PC-9 (cell line): ENCODE measurements at regions not wholly inside any gene's neighbourhood (a gene's known extent, or its start where the extent isn't known, plus 50 kb on each side); places are given as distances from the start of the nearest gene placed in this dataset.

Source experiments
- CTCF ChIP-seq: fragments of 200-600 bp; sonication (generic); conservative IDR thresholded peaks from 2 replicates; pipeline ENCODE4 v1.6.1; 2017; ENCODE audit warnings: mixed run types, antibody characterized with exemption, mild to moderate bottlenecking, moderate library complexity
- EZH2 ChIP-seq: fragments of 200-600 bp; sonication (generic); IDR thresholded peaks from 2 replicates; pipeline ENCODE4 v1.8.0; 2017; ENCODE audit warnings: antibody characterized with exemption, low read depth

- TF ChIP-seq CTCF (no peak), EZH2 (no peak)
Observed at GRCh38 chr10:64037071-64037661, 516.0 kb downstream of the REEP3 start.
